T-cell (primary cell): ENCODE measurements at regions not wholly inside any gene's neighbourhood (a gene's known extent, or its start where the extent isn't known, plus 50 kb on each side); places are given as distances from the start of the nearest gene placed in this dataset.

ENCODE experiments used
- ATAC-seq, 4 experiments: fragments of 200-7000 bp in 3 of 4; fragments of 150-1000 bp in 1 of 4; cut with Tn5 transposase; replicated peaks in 1 of 4; 1 replicate in 3 of 4; 2 replicates in 1 of 4; pipeline ENCODE4 v1.10.0; 2021; ENCODE audit warnings: moderate library complexity in 3 of 4, mild to moderate bottlenecking in 2 of 4, moderate number of reproducible peaks in 1 of 4
- CTCF ChIA-PET, 2 donors: fragments of 300-600 bp; sonication (Branson Sonifier 250); formaldehyde crosslinking; loops; one replicate each; lab custom pipeline; 2022; ENCODE audit warnings: antibody characterized with exemption in 2 of 2; lab: Charles Lee
- POLR2A ChIA-PET, 2 donors: fragments of 300-600 bp; sonication (Branson Sonifier 250); formaldehyde crosslinking; loops; one replicate each; lab custom pipeline; 2022; ENCODE audit warnings: antibody characterized with exemption in 2 of 2; lab: Charles Lee
- DNase-seq, 35 experiments: peaks; one replicate each; pipeline versions ENCODE4 v3.0.0 to v3.0.0-alpha.2; 2013 to 2023
- H3K27ac ChIP-seq: one replicate; pipeline ENCODE4 v1.5.1; 2013; ENCODE audit warnings: low read length
- H3K27me3 ChIP-seq, 2 experiments: replicated peaks in 1 of 2; 1 replicate in 1 of 2; 2 replicates in 1 of 2; pipeline versions ENCODE4 v1.6.1 to v1.7.0; 2013; ENCODE audit warnings: low read length in 1 of 2, mixed read lengths in 1 of 2; ENCODE audit not compliant: control insufficient read depth in 2 of 2, insufficient read depth in 2 of 2; ENCODE audit errors: extremely low read depth in 1 of 2
- H3K36me3 ChIP-seq, 2 donors: 1 replicate in 1 of 2; 2 replicates in 1 of 2; pipeline versions ENCODE4 v1.6.1 to v1.7.0; 2013; ENCODE audit warnings: low read length in 1 of 2; ENCODE audit not compliant: control insufficient read depth in 2 of 2, insufficient read depth in 1 of 2; ENCODE audit errors: extremely low read depth in 1 of 2
- H3K4me1 ChIP-seq, 2 experiments: 1 replicate in 1 of 2; 2 replicates in 1 of 2; pipeline versions ENCODE4 v1.6.1 to v1.7.0; 2013; ENCODE audit warnings: low read length in 2 of 2, mixed read lengths in 1 of 2; ENCODE audit not compliant: insufficient read depth in 2 of 2, control insufficient read depth in 1 of 2; ENCODE audit errors: extremely low read depth in 1 of 2
- H3K4me3 ChIP-seq, 2 donors: 1 replicate in 1 of 2; 2 replicates in 1 of 2; pipeline versions ENCODE4 v1.5.1 to v1.7.0; 2013; ENCODE audit warnings: mild to moderate bottlenecking in 2 of 2, low read length in 1 of 2, moderate library complexity in 1 of 2; ENCODE audit not compliant: control insufficient read depth in 1 of 2; ENCODE audit errors: extremely low read depth in 1 of 2
- H3K9me3 ChIP-seq: 2 replicates; pipeline ENCODE4 v1.7.0; 2013
- H3K27ac Mint-ChIP-seq, 2 donors: one replicate each; pipeline ENCODE4 v1.8.0; 2020 to 2021; ENCODE audit warnings: mild to moderate bottlenecking in 2 of 2, mixed read lengths in 2 of 2
- H3K27me3 Mint-ChIP-seq, 2 donors: one replicate each; pipeline ENCODE4 v1.8.0; 2021 to 2022; ENCODE audit warnings: mixed read lengths in 2 of 2
- H3K36me3 Mint-ChIP-seq: one replicate; pipeline ENCODE4 v1.8.0; 2021; ENCODE audit warnings: mixed read lengths
- H3K4me1 Mint-ChIP-seq, 3 donors: one replicate each; pipeline ENCODE4 v1.8.0; 2020 to 2022; ENCODE audit warnings: mixed read lengths in 3 of 3, mild to moderate bottlenecking in 1 of 3
- H3K4me3 Mint-ChIP-seq, 3 donors: one replicate each; pipeline ENCODE4 v1.8.0; 2020 to 2022; ENCODE audit warnings: mild to moderate bottlenecking in 3 of 3, mixed read lengths in 3 of 3, moderate library complexity in 3 of 3
- H3K9me3 Mint-ChIP-seq, 3 donors: one replicate each; pipeline ENCODE4 v1.8.0; 2020 to 2022; ENCODE audit warnings: mixed read lengths in 3 of 3
- WGBS: methylation state at CpG from one replicate; pipeline ENCODE4 v1.1.5; 2013; ENCODE audit warnings: missing lambda C conversion rate; ENCODE audit not compliant: insufficient coverage; 5-methylcytosine and 5-hydroxymethylcytosine counted together

DNA sequence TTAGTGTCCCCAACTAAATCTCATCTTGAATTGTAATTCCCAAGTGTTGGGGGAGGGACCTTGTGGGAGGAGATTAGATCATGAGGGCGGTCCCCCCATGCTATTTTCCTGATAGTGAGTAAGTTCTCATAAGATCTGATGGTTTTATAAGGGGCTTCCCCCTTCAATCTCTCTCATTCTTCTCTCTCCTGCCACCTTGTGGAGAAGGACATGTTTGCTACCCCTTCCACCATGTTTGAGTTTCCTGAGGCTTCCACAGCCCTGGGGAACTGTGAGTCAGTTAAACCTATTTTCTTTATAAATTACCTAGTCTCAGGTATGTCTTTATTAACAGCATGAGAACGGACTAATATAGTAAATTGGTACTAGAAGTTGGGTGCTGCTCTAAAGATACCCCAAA, 365.6 kb downstream of the ANKRD7 start:
- Histone ChIP-seq H3K27ac (no peak overlapping the region), H3K4me3 (no peak overlapping the region), H3K9me3 (no peaks in the 10 kb centered on the region), H3K36me3 (no peaks in the 10 kb centered on the region), H3K4me1 (no peaks in the 10 kb centered on the region), H3K27me3 (no peaks in the 10 kb centered on the region)
- DNase-seq: no peak
- POLR2A ChIA-PET: no interaction called here
- no peaks in the 10 kb centered on the region for H3K36me3 Mint-ChIP-seq
- CTCF ChIA-PET: no interaction called here
- H3K27ac Mint-ChIP-seq: no peak overlapping the region
- H3K4me1 Mint-ChIP-seq: no peaks in the 10 kb centered on the region
- H3K4me3 Mint-ChIP-seq: no peak overlapping the region
- H3K27me3 Mint-ChIP-seq: no peaks in the 10 kb centered on the region
- H3K9me3 Mint-ChIP-seq: peaks cover 10 to 27% (median 18%) of the 10 kb centered on the region in 3 donors
- no peak for ATAC-seq
- 67% methylated on average over 1 of the region's 2 CpGs for WGBS

- no peaks in the 10 kb centered on the region for H3K36me3 ChIP-seq
- no peaks in the 10 kb centered on the region for H3K36me3 Mint-ChIP-seq
- H3K9me3 ChIP-seq: no peaks in the 10 kb centered on the region
- H3K4me1 ChIP-seq: no peaks in the 10 kb centered on the region
- no peaks in the 10 kb centered on the region for H3K27me3 ChIP-seq
- CTCF ChIA-PET: no interaction called here
- no peak for ATAC-seq
- no peak overlapping the region for H3K4me3 ChIP-seq
- no peak overlapping the region for H3K27ac ChIP-seq
- H3K9me3 Mint-ChIP-seq: no peaks in the 10 kb centered on the region
- H3K4me1 Mint-ChIP-seq: no peaks in the 10 kb centered on the region
- no peak overlapping the region for H3K27ac Mint-ChIP-seq
- no peak overlapping the region for H3K4me3 Mint-ChIP-seq
- no peak for DNase-seq
- H3K27me3 Mint-ChIP-seq: no peaks in the 10 kb centered on the region
- POLR2A ChIA-PET: no interaction called here
These were observed 377.6 kb downstream of the ANKRD7 start for GRCh38 chr7:118602090-118602489.

GRCh38 chr7:118606602-118607001, 382.1 kb downstream of the ANKRD7 start:
- H3K4me3 ChIP-seq: no peak overlapping the region
- no CpG with 5 or more reads among the region's 1 CpG for WGBS
- H3K27ac ChIP-seq: no peak overlapping the region
- no peaks in the 10 kb centered on the region for H3K27me3 ChIP-seq
- no peaks in the 10 kb centered on the region for H3K36me3 ChIP-seq
- CTCF ChIA-PET: no interaction called here
- DNase-seq: no peak
- Mint-ChIP-seq H3K27ac (no peak overlapping the region), H3K4me1 (no peaks in the 10 kb centered on the region), H3K4me3 (no peak overlapping the region), H3K27me3 (no peaks in the 10 kb centered on the region), H3K9me3 (peaks cover 0 to 4% (median 4%) of the 10 kb centered on the region in 3 donors), H3K36me3 (no peaks in the 10 kb centered on the region)
- no peaks in the 10 kb centered on the region for H3K4me1 ChIP-seq
- POLR2A ChIA-PET: no interaction called here
- no peak for ATAC-seq
- H3K9me3 ChIP-seq: no peaks in the 10 kb centered on the region

- Histone ChIP-seq H3K27ac (no peak overlapping the region), H3K36me3 (no peaks in the 10 kb centered on the region), H3K9me3 (no peaks in the 10 kb centered on the region), H3K4me1 (no peaks in the 10 kb centered on the region), H3K27me3 (no peaks in the 10 kb centered on the region), H3K4me3 (no peak overlapping the region)
- H3K36me3 Mint-ChIP-seq: no peaks in the 10 kb centered on the region
- H3K27me3 Mint-ChIP-seq: no peaks in the 10 kb centered on the region
- ChIA-PET CTCF (no interaction called here), POLR2A (no interaction called here)
- DNase-seq: no peak
- no peak overlapping the region for H3K27ac Mint-ChIP-seq
- 90% methylated on average over 3 of the region's 3 CpGs for WGBS
- H3K9me3 Mint-ChIP-seq: peaks cover 0 to 8% (median 4%) of the 10 kb centered on the region in 3 donors
- H3K4me1 Mint-ChIP-seq: no peaks in the 10 kb centered on the region
- no peak overlapping the region for H3K4me3 Mint-ChIP-seq
- ATAC-seq: no peak
These were observed 384.7 kb downstream of the ANKRD7 start for GRCh38 chr7:118609207-118609606.

- DNase-seq: no peak
- ATAC-seq: no peak
- no peaks in the 10 kb centered on the region for H3K36me3 Mint-ChIP-seq
- no peak overlapping the region for H3K4me3 ChIP-seq
- no peak overlapping the region for H3K27ac Mint-ChIP-seq
- no peaks in the 10 kb centered on the region for H3K9me3 ChIP-seq
- WGBS: 61% methylated on average over 3 of the region's 4 CpGs
- H3K4me3 Mint-ChIP-seq: no peak overlapping the region
- H3K9me3 Mint-ChIP-seq: peaks cover 0 to 6% (median 0%) of the 10 kb centered on the region in 3 donors
- no peaks in the 10 kb centered on the region for H3K4me1 ChIP-seq
- ChIA-PET POLR2A (no interaction called here), CTCF (no interaction called here)
- H3K27me3 Mint-ChIP-seq: no peaks in the 10 kb centered on the region
- H3K27me3 ChIP-seq: no peaks in the 10 kb centered on the region
- no peaks in the 10 kb centered on the region for H3K36me3 ChIP-seq
- H3K27ac ChIP-seq: no peak overlapping the region
- no peaks in the 10 kb centered on the region for H3K4me1 Mint-ChIP-seq
These were observed 391.2 kb downstream of the ANKRD7 start for GRCh38 chr7:118615681-118616080.

DNA sequence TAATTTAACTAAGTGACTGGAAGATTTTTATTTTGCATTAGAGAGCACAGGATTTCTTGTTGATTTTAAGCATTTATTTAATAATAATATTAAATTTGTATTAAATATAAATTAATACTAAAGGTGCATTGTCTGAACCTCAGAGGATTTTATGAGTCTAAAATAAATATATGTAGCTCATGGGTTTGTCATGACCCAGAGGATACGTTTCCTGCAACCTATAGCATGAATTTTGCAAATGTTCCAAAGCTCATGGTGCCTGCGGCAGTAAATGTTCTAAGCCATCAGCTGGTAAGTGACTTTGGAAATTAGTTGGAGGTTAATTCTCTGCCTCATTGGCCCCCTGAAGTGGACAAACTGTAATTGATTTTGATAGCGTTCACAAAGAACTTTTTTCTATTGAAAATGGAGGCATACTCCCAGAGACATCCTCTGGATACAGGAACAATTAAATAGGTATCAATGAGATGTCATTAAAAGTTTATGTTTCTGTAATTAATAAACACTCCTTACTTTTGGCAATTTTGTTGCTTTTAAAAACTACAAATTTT, 397.4 kb downstream of the ANKRD7 start:
- Mint-ChIP-seq H3K27me3 (no peaks in the 10 kb centered on the region), H3K4me3 (no peak overlapping the region), H3K36me3 (no peaks in the 10 kb centered on the region), H3K9me3 (peaks cover 0 to under 1% (median 0%) of the 10 kb centered on the region in 3 donors), H3K27ac (no peak overlapping the region), H3K4me1 (no peaks in the 10 kb centered on the region)
- no peak overlapping the region for H3K27ac ChIP-seq
- POLR2A ChIA-PET: no interaction called here
- CTCF ChIA-PET: interaction anchor here in 1 of 2 donors (0.6 kb wide), 1 partner anchor 58 kb away, joined by 7 read pairs; no protein-coding TSS in a partner anchor
- no peak for DNase-seq
- no peak for ATAC-seq
- no peaks in the 10 kb centered on the region for H3K27me3 ChIP-seq
- 67% methylated on average over 2 of the region's 3 CpGs for WGBS
- H3K4me3 ChIP-seq: no peak overlapping the region
- no peaks in the 10 kb centered on the region for H3K4me1 ChIP-seq
- H3K9me3 ChIP-seq: no peaks in the 10 kb centered on the region
- H3K36me3 ChIP-seq: no peaks in the 10 kb centered on the region

DNA sequence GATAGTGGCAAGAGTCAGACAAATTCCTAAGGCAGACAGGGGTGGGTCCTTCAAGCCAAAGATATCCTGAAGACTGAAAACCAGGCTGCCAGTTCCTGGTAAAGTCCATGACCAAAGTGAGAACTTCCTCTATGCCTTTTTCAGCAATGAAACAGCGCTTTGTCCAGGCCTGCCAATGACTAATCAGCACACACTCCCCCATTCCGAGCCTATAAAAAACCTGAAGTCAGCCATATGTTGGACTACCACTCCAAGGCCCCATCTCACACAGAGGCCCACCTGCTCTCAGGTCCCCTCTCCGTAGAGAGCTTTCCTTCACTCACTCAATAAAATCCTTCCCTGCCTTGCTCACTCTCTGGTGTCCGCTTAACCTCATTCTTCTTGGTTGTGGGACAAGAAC, 402.2 kb downstream of the ANKRD7 start:
- no peaks in the 10 kb centered on the region for H3K4me1 Mint-ChIP-seq
- Histone ChIP-seq H3K4me1 (no peaks in the 10 kb centered on the region), H3K27ac (no peak overlapping the region), H3K4me3 (no peak overlapping the region), H3K27me3 (no peaks in the 10 kb centered on the region), H3K9me3 (no peaks in the 10 kb centered on the region), H3K36me3 (no peaks in the 10 kb centered on the region)
- WGBS: 100% methylated on average over 3 of the region's 4 CpGs
- peaks cover 0 to 9% (median 1%) of the 10 kb centered on the region in 3 donors for H3K9me3 Mint-ChIP-seq
- ATAC-seq (no peak), DNase-seq (no peak)
- no peak overlapping the region for H3K27ac Mint-ChIP-seq
- H3K4me3 Mint-ChIP-seq: no peak overlapping the region
- no peaks in the 10 kb centered on the region for H3K27me3 Mint-ChIP-seq
- H3K36me3 Mint-ChIP-seq: no peaks in the 10 kb centered on the region
- ChIA-PET CTCF (no interaction called here), POLR2A (no interaction called here)
